ENCODE measurements at regions not wholly inside any gene's neighbourhood (a gene's known extent, or its start where the extent isn't known, plus 50 kb on each side); places are given as distances from the start of the nearest gene placed in this dataset.

- no peak for DNase-seq
These were observed 497.1 kb downstream of the BRD1 start for GRCh38 chr22:49330421-49331222.

- DNase-seq = no peak
These were observed 498.0 kb downstream of the BRD1 start for GRCh38 chr22:49329636-49330035.

GRCh38 chr22:49328630-49329405, 498.9 kb downstream of the BRD1 start:
- no peak for DNase-seq

- DNase-seq = no peak
These were observed 499.6 kb downstream of the BRD1 start for GRCh38 chr22:49328118-49328475.

DNA sequence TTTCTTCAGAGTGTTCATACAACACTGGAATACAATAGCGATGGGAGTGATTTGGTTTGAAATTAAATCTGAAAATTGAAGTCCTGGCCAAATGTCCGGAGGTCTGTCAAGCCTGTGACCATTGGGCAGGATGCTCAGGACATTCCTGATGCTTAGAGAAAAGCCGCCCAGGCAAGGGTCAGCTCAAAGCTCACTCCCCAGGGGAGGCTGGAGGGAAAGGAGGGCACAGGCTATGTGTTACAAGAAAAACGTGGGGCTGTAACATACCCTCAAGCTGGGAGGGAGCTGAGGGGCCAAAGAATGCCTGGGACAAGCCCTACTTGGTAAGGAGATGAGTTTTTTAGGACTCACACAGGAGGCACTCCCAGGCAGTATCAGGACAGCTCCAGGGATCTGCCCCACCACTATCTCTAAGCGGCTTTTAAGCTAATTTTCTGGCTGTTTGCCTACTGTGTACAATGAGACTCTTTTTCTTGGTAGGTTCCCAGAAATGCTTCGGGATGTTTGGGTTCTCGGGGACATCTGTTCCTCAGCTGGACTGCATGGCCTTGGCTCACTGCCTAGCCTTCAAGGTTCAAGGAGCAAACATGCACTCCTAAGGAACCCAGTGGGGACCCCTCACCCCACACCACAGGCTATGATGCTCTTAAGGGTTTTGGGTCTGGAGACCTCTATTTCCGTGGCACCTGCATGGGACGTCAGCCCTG, 500.1 kb downstream of the BRD1 start:
- DNase-seq = no peak

DNA sequence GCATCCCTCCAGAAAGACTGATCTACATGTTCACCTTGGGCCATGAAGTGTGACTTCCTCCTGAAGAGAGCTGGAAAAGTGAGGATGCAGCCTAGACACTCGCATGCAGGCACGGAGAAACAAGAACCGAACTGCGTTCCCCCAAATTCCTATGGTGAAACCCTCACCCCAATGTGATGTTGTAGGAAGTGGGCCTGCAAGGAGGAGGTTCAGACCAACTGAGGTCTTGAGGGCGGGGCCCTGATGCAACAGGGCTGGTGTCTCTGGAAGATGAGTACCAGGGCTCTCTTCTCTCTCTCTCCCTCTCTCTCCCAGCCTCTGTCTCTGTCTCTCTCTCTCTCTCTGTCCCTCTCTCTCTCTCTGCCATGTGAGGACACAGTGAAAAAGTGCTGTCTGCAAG, 501.1 kb downstream of the BRD1 start:
- no peak for DNase-seq

GRCh38 chr22:49325531-49326395, 501.9 kb downstream of the BRD1 start:
- DNase-seq = no peak

- no peak for DNase-seq
These were observed 502.9 kb downstream of the BRD1 start for GRCh38 chr22:49324527-49325491.

GRCh38 chr22:49323751-49324415, 503.8 kb downstream of the BRD1 start:
- DNase-seq = no peak

DNA sequence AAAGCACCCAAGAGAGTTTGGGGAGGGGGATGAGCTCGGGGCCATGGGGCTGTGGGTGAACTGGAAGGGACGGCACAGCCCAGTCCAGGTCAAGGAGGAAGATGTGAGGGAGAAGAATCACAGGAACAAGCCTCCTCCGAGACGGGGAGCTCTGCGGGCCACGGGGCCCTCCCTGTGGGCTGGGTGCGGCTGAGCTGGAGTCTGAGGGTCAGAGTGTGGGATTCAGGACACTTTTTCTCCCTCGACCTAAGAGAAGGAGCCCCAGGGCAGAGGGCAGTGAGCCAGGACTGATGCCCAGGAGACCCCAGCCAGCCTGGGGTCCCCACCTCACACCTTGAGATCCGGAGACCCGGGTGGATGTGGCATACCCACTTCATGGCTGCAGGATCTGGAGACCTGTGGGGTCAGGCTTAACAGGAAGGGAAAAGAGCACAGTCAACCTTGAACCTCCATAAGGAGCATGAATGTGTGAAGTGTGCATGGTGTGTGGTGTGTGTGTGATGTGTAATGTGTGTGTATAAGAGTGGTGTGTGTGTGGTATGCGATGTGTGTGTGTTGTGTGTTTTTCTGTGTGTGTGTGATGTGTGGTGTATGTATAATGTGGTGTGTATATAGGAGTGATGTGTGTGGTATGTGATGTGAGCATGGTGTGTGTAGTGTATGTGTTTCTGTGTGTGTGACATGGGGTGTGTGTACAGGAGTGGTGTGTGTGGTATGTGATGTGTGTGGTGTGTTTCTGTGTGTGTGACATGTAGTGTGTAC, 504.6 kb downstream of the BRD1 start:
- no peak for DNase-seq

GRCh38 chr22:49322231-49322630, 505.4 kb downstream of the BRD1 start:
- DNase-seq = no peak

GRCh38 chr22:49321477-49322055, 506.1 kb downstream of the BRD1 start:
- DNase-seq = no peak

- no peak for DNase-seq
These were observed 506.8 kb downstream of the BRD1 start for GRCh38 chr22:49320714-49321476.

- DNase-seq = no peak
These were observed 510.3 kb downstream of the BRD1 start for GRCh38 chr22:49317369-49317768.

- DNase-seq = no peak
These were observed 515.1 kb downstream of the BRD1 start for GRCh38 chr22:49312601-49313000.

- no peak for DNase-seq
These were observed 517.3 kb downstream of the BRD1 start for GRCh38 chr22:49310354-49310753.

- DNase-seq = no peak
These were observed 519.4 kb downstream of the BRD1 start for GRCh38 chr22:49308300-49308699.

- no peak for DNase-seq
These were observed 519.8 kb downstream of the BRD1 start for GRCh38 chr22:49307870-49308269.

GRCh38 chr22:49307481-49307830, 520.2 kb downstream of the BRD1 start:
- DNase-seq = no peak

Data from 8988T (cell line).